ENCODE measurements at regions not wholly inside any gene's neighbourhood (a gene's known extent, or its start where the extent isn't known, plus 50 kb on each side); places are given as distances from the start of the nearest gene placed in this dataset.
"Not testable (repeated sequence)": the region's sequence is repeated elsewhere in the genome, so short reads cannot be mapped to it uniquely, and the experiment has no call there.

GRCh38 chr2:22458440-22458839 is 926.5 kb upstream of the KLHL29 start:
- no peak for DNase-seq
- Histone ChIP-seq H3K4me3 (ENCODE audit: low read length) (no peak overlapping the region), H3K27me3 (ENCODE audit: control insufficient read depth, insufficient read depth, low read length) (no peaks in the 10 kb centered on the region), H3K4me1 (ENCODE audit: control insufficient read depth, insufficient read depth, low read length) (no peaks in the 10 kb centered on the region), H3K36me3 (ENCODE audit: control insufficient read depth, insufficient read depth, low read length) (no peaks in the 10 kb centered on the region), H3K27ac (ENCODE audit: low read length) (no peak overlapping the region), H3K9me3 (ENCODE audit: control insufficient read depth, low read depth, low read length) (no peaks in the 10 kb centered on the region)
- WGBS (ENCODE audit: insufficient coverage, low lambda C conversion rate): no CpG with 5 or more reads among the region's 1 CpG

- H3K27me3 ChIP-seq (ENCODE audit: control insufficient read depth, insufficient read depth, low read length): not testable (repeated sequence)
- 83% methylated on average over 1 of the region's 4 CpGs for WGBS (ENCODE audit: insufficient coverage, low lambda C conversion rate)
Measured at GRCh38 chr2:22475103-22475502, 909.9 kb upstream of the KLHL29 start.

GRCh38 chr2:22478329-22478728 is 906.6 kb upstream of the KLHL29 start:
- Histone ChIP-seq H3K27me3 (ENCODE audit: control insufficient read depth, insufficient read depth, low read length) (no peaks in the 10 kb centered on the region), H3K36me3 (ENCODE audit: control insufficient read depth, insufficient read depth, low read length) (no peaks in the 10 kb centered on the region), H3K27ac (ENCODE audit: low read length) (no peak overlapping the region), H3K4me3 (ENCODE audit: low read length) (no peak overlapping the region), H3K4me1 (ENCODE audit: control insufficient read depth, insufficient read depth, low read length) (no peaks in the 10 kb centered on the region), H3K9me3 (ENCODE audit: control insufficient read depth, low read depth, low read length) (no peaks in the 10 kb centered on the region)
- WGBS (ENCODE audit: insufficient coverage, low lambda C conversion rate): no CpG with 5 or more reads among the region's 3 CpGs
- no peak for DNase-seq

More at GRCh38 chr2:22475103-22475502, 909.9 kb upstream of the KLHL29 start:
- not testable (repeated sequence) for H3K4me3 ChIP-seq (ENCODE audit: low read length); H3K36me3 ChIP-seq (ENCODE audit: control insufficient read depth, insufficient read depth, low read length); H3K9me3 ChIP-seq (ENCODE audit: control insufficient read depth, low read depth, low read length); H3K4me1 ChIP-seq (ENCODE audit: control insufficient read depth, insufficient read depth, low read length); H3K27ac ChIP-seq (ENCODE audit: low read length); DNase-seq

- no peaks in the 10 kb centered on the region for H3K4me1 ChIP-seq (ENCODE audit: control insufficient read depth, insufficient read depth, low read length)
- no peaks in the 10 kb centered on the region for H3K27me3 ChIP-seq (ENCODE audit: control insufficient read depth, insufficient read depth, low read length)
- no peaks in the 10 kb centered on the region for H3K36me3 ChIP-seq (ENCODE audit: control insufficient read depth, insufficient read depth, low read length)
- H3K4me3 ChIP-seq (ENCODE audit: low read length): no peak overlapping the region
- DNase-seq: peak in 1 of 2 donors; percentile 5
- H3K27ac ChIP-seq (ENCODE audit: low read length): no peak overlapping the region
- WGBS (ENCODE audit: insufficient coverage, low lambda C conversion rate): 84% methylated on average over 3 of the region's 6 CpGs
- H3K9me3 ChIP-seq (ENCODE audit: control insufficient read depth, low read depth, low read length): no peaks in the 10 kb centered on the region
Measured at GRCh38 chr2:22481486-22482259, 903.3 kb upstream of the KLHL29 start.

GRCh38 chr2:22483036-22483435 is 901.9 kb upstream of the KLHL29 start:
- Histone ChIP-seq H3K4me1 (ENCODE audit: control insufficient read depth, insufficient read depth, low read length) (no peaks in the 10 kb centered on the region), H3K27ac (ENCODE audit: low read length) (no peak overlapping the region), H3K36me3 (ENCODE audit: control insufficient read depth, insufficient read depth, low read length) (no peaks in the 10 kb centered on the region), H3K27me3 (ENCODE audit: control insufficient read depth, insufficient read depth, low read length) (no peaks in the 10 kb centered on the region), H3K4me3 (ENCODE audit: low read length) (no peak overlapping the region), H3K9me3 (ENCODE audit: control insufficient read depth, low read depth, low read length) (no peaks in the 10 kb centered on the region)
- no peak for DNase-seq
- no CpG with 5 or more reads among the region's 2 CpGs for WGBS (ENCODE audit: insufficient coverage, low lambda C conversion rate)

- Histone ChIP-seq H3K4me3 (ENCODE audit: low read length) (no peak overlapping the region), H3K4me1 (ENCODE audit: control insufficient read depth, insufficient read depth, low read length) (no peaks in the 10 kb centered on the region), H3K36me3 (ENCODE audit: control insufficient read depth, insufficient read depth, low read length) (no peaks in the 10 kb centered on the region), H3K27ac (ENCODE audit: low read length) (no peak overlapping the region), H3K9me3 (ENCODE audit: control insufficient read depth, low read depth, low read length) (no peaks in the 10 kb centered on the region), H3K27me3 (ENCODE audit: control insufficient read depth, insufficient read depth, low read length) (no peaks in the 10 kb centered on the region)
- DNase-seq: no peak
- WGBS (ENCODE audit: insufficient coverage, low lambda C conversion rate): no CpG with 5 or more reads among the region's 2 CpGs
Measured at GRCh38 chr2:22485486-22485885, 899.5 kb upstream of the KLHL29 start.

- no peaks in the 10 kb centered on the region for H3K36me3 ChIP-seq (ENCODE audit: control insufficient read depth, insufficient read depth, low read length)
- no peak for DNase-seq
- 80% methylated on average over 1 of the region's 4 CpGs for whole genome bisulfite sequencing (ENCODE audit: insufficient coverage, low lambda C conversion rate)
Measured at GRCh38 chr2:22486343-22486742, 898.6 kb upstream of the KLHL29 start.

GRCh38 chr2:22487036-22487435 is 897.9 kb upstream of the KLHL29 start:
- no peak for DNase-seq
- H3K4me1 ChIP-seq (ENCODE audit: control insufficient read depth, insufficient read depth, low read length): no peaks in the 10 kb centered on the region
- no peaks in the 10 kb centered on the region for H3K27me3 ChIP-seq (ENCODE audit: control insufficient read depth, insufficient read depth, low read length)
- 76% methylated on average over 2 of the region's 2 CpGs for WGBS (ENCODE audit: insufficient coverage, low lambda C conversion rate)
- H3K27ac ChIP-seq (ENCODE audit: low read length): no peak overlapping the region
- H3K4me3 ChIP-seq (ENCODE audit: low read length): no peak overlapping the region
- no peaks in the 10 kb centered on the region for H3K36me3 ChIP-seq (ENCODE audit: control insufficient read depth, insufficient read depth, low read length)
- no peaks in the 10 kb centered on the region for H3K9me3 ChIP-seq (ENCODE audit: control insufficient read depth, low read depth, low read length)

More at GRCh38 chr2:22486343-22486742, 898.6 kb upstream of the KLHL29 start:
- Histone ChIP-seq H3K4me1 (ENCODE audit: control insufficient read depth, insufficient read depth, low read length) (no peaks in the 10 kb centered on the region), H3K9me3 (ENCODE audit: control insufficient read depth, low read depth, low read length) (no peaks in the 10 kb centered on the region), H3K4me3 (ENCODE audit: low read length) (no peak overlapping the region), H3K27ac (ENCODE audit: low read length) (no peak overlapping the region), H3K27me3 (ENCODE audit: control insufficient read depth, insufficient read depth, low read length) (no peaks in the 10 kb centered on the region)

- no peaks in the 10 kb centered on the region for H3K36me3 ChIP-seq (ENCODE audit: control insufficient read depth, insufficient read depth, low read length)
- H3K4me1 ChIP-seq (ENCODE audit: control insufficient read depth, insufficient read depth, low read length): no peaks in the 10 kb centered on the region
- no peaks in the 10 kb centered on the region for H3K27me3 ChIP-seq (ENCODE audit: control insufficient read depth, insufficient read depth, low read length)
- DNase-seq: no peak
- 80% methylated on average over 1 of the region's 3 CpGs for WGBS (ENCODE audit: insufficient coverage, low lambda C conversion rate)
- no peak overlapping the region for H3K27ac ChIP-seq (ENCODE audit: low read length)
- H3K9me3 ChIP-seq (ENCODE audit: control insufficient read depth, low read depth, low read length): no peaks in the 10 kb centered on the region
- no peak overlapping the region for H3K4me3 ChIP-seq (ENCODE audit: low read length)
Measured at GRCh38 chr2:22487541-22487940, 897.4 kb upstream of the KLHL29 start.

GRCh38 chr2:22491442-22491841 is 893.5 kb upstream of the KLHL29 start:
- Histone ChIP-seq H3K27me3 (ENCODE audit: control insufficient read depth, insufficient read depth, low read length) (no peaks in the 10 kb centered on the region), H3K4me3 (ENCODE audit: low read length) (no peak overlapping the region), H3K27ac (ENCODE audit: low read length) (no peak overlapping the region), H3K36me3 (ENCODE audit: control insufficient read depth, insufficient read depth, low read length) (no peaks in the 10 kb centered on the region), H3K4me1 (ENCODE audit: control insufficient read depth, insufficient read depth, low read length) (no peaks in the 10 kb centered on the region), H3K9me3 (ENCODE audit: control insufficient read depth, low read depth, low read length) (no peaks in the 10 kb centered on the region)
- WGBS (ENCODE audit: insufficient coverage, low lambda C conversion rate): 86% methylated on average over 1 of the region's 5 CpGs
- DNase-seq: no peak

GRCh38 chr2:22494156-22494555 is 890.8 kb upstream of the KLHL29 start:
- Histone ChIP-seq H3K9me3 (ENCODE audit: control insufficient read depth, low read depth, low read length) (no peaks in the 10 kb centered on the region), H3K27me3 (ENCODE audit: control insufficient read depth, insufficient read depth, low read length) (no peaks in the 10 kb centered on the region), H3K36me3 (ENCODE audit: control insufficient read depth, insufficient read depth, low read length) (no peaks in the 10 kb centered on the region), H3K4me1 (ENCODE audit: control insufficient read depth, insufficient read depth, low read length) (no peaks in the 10 kb centered on the region), H3K4me3 (ENCODE audit: low read length) (no peak overlapping the region), H3K27ac (ENCODE audit: low read length) (no peak overlapping the region)
- 75% methylated on average over 2 of the region's 3 CpGs for WGBS (ENCODE audit: insufficient coverage, low lambda C conversion rate)
- no peak for DNase-seq
